ENCODE measurements at regions not wholly inside any gene's neighbourhood (a gene's known extent, or its start where the extent isn't known, plus 50 kb on each side); places are given as distances from the start of the nearest gene placed in this dataset.

DNA sequence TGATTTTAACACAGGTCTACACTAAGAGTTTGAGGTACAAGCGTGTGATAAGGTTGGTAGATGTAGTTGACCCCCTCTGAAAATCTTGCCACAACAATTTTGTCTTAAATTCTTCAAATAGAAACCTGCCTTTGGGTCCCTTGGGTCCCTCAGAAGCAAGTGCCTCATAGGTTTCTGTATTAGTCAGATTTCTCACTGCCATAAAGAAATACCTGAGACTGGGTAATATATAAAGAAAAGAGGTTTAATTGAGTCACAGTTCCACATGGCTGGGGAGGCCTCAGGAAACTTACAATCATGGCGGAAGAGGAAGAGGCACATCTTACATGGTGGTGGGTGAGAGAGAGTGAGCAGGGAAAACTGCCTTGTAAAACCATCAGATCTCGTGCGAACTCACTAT lies 301.2 kb downstream of the MAP2K6 start:
- Histone ChIP-seq H3K36me3 (ENCODE audit: insufficient read depth, low read length) (no peaks in the 10 kb centered on the region), H3K27me3 (ENCODE audit: insufficient read depth, low read length, poor library complexity, severe bottlenecking) (no peaks in the 10 kb centered on the region), H3K9me3 (ENCODE audit: low read length) (no peaks in the 10 kb centered on the region), H3K4me3 (ENCODE audit: low read length) (no peak overlapping the region), H3K27ac (ENCODE audit: low read depth, low read length) (no peak overlapping the region), H3K4me1 (ENCODE audit: insufficient read depth, low read length) (no peaks in the 10 kb centered on the region)
- CTCF ChIA-PET = no interaction called here
- Mint-ChIP-seq H3K9me3 (no peaks in the 10 kb centered on the region), H3K27ac (no peak overlapping the region), H3K4me1 (no peaks in the 10 kb centered on the region), H3K36me3 (no peaks in the 10 kb centered on the region), H3K27me3 (no peaks in the 10 kb centered on the region), H3K4me3 (no peak overlapping the region)
- no peak for DNase-seq
- POLR2A ChIA-PET = no interaction called here

DNA sequence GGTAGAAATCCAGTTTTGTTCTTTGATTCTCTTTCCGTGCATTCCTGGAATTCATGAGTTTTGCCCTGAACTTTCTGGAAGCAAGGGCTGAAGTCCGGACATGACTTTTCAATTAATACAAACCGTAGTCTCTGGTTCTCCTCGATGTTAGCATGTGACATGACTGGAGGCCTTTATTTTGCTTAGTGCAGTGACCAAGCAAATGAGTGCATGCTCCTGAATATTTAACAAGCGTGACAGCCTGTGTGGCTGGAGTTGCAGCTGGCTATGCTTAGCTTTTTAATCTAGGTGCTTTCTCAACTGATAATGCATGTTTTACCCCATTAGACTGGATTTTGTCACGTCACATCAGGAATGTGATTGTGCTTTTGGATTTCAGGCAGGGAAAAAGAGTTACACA lies 302.1 kb downstream of the MAP2K6 start:
- Histone ChIP-seq H3K27ac (ENCODE audit: low read depth, low read length) (no peak overlapping the region), H3K27me3 (ENCODE audit: insufficient read depth, low read length, poor library complexity, severe bottlenecking) (no peaks in the 10 kb centered on the region), H3K4me1 (ENCODE audit: insufficient read depth, low read length) (no peaks in the 10 kb centered on the region), H3K4me3 (ENCODE audit: low read length) (no peak overlapping the region), H3K9me3 (ENCODE audit: low read length) (no peaks in the 10 kb centered on the region), H3K36me3 (ENCODE audit: insufficient read depth, low read length) (no peaks in the 10 kb centered on the region)
- no peak for DNase-seq
- Mint-ChIP-seq H3K36me3 (no peaks in the 10 kb centered on the region), H3K4me3 (no peak overlapping the region), H3K9me3 (no peaks in the 10 kb centered on the region), H3K27me3 (no peaks in the 10 kb centered on the region), H3K27ac (no peak overlapping the region), H3K4me1 (no peaks in the 10 kb centered on the region)
- ChIA-PET CTCF (no interaction called here), POLR2A (no interaction called here)

DNA sequence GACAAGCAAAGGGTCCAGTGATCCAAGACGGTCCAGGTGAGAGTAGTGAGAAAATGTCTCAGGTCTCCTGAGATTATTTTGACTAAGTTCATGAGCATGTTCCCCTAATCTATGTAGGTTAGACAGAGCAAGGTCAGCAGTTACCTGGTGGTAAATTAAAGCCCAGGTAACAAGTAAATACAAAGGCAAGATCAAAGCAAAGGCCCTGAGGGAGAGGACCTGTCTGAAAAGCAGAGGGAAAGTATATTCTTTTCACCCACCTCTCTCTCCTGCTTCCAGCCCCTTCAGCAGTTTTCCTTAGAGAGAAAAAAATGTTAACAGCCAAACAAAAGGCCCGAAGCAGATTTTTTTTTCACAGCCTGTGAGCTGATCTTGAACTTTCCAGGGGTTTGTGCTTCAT lies 302.7 kb downstream of the MAP2K6 start:
- CTCF ChIA-PET = no interaction called here
- Mint-ChIP-seq H3K4me1 (no peaks in the 10 kb centered on the region), H3K36me3 (no peaks in the 10 kb centered on the region)

DNA sequence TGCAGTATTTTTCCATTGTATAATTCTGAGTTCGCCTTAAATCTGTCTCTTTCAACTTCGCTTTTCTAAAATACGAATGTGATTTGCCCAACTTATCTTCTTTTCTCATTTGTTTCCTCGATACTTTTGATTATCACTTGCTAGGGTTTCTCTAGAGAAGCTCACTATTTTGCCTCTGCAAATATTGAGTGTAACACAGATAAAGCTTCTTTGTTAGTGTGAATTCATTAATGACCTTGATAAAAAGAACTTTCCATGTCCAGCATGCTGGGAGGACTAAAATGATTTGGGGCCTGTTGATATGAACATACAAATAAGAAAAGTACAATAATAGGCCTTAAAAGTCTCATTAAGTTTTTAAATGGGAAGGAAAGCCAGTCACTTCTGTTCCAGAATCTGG lies 303.3 kb downstream of the MAP2K6 start:
- no peak overlapping the region for H3K4me3 Mint-ChIP-seq
- ChIA-PET POLR2A (no interaction called here), CTCF (no interaction called here)
- Histone ChIP-seq H3K27ac (ENCODE audit: low read depth, low read length) (no peak overlapping the region), H3K4me3 (ENCODE audit: low read length) (no peak overlapping the region), H3K27me3 (ENCODE audit: insufficient read depth, low read length, poor library complexity, severe bottlenecking) (no peaks in the 10 kb centered on the region), H3K36me3 (ENCODE audit: insufficient read depth, low read length) (no peaks in the 10 kb centered on the region), H3K4me1 (ENCODE audit: insufficient read depth, low read length) (no peaks in the 10 kb centered on the region), H3K9me3 (ENCODE audit: low read length) (no peaks in the 10 kb centered on the region)
- H3K4me1 Mint-ChIP-seq = no peaks in the 10 kb centered on the region
- H3K9me3 Mint-ChIP-seq = no peaks in the 10 kb centered on the region
- no peak overlapping the region for H3K27ac Mint-ChIP-seq
- no peaks in the 10 kb centered on the region for H3K36me3 Mint-ChIP-seq
- H3K27me3 Mint-ChIP-seq = no peaks in the 10 kb centered on the region
- no peak for DNase-seq

More for the DNA sequence above, 302.7 kb downstream of the MAP2K6 start:
- Histone ChIP-seq H3K27me3 (ENCODE audit: insufficient read depth, low read length, poor library complexity, severe bottlenecking) (no peaks in the 10 kb centered on the region), H3K36me3 (ENCODE audit: insufficient read depth, low read length) (no peaks in the 10 kb centered on the region), H3K4me3 (ENCODE audit: low read length) (no peak overlapping the region), H3K27ac (ENCODE audit: low read depth, low read length) (no peak overlapping the region), H3K4me1 (ENCODE audit: insufficient read depth, low read length) (no peaks in the 10 kb centered on the region), H3K9me3 (ENCODE audit: low read length) (no peaks in the 10 kb centered on the region)
- POLR2A ChIA-PET = no interaction called here
- no peaks in the 10 kb centered on the region for H3K27me3 Mint-ChIP-seq
- no peak overlapping the region for H3K4me3 Mint-ChIP-seq
- H3K27ac Mint-ChIP-seq = no peak overlapping the region
- no peaks in the 10 kb centered on the region for H3K9me3 Mint-ChIP-seq
- no peak for DNase-seq

DNA sequence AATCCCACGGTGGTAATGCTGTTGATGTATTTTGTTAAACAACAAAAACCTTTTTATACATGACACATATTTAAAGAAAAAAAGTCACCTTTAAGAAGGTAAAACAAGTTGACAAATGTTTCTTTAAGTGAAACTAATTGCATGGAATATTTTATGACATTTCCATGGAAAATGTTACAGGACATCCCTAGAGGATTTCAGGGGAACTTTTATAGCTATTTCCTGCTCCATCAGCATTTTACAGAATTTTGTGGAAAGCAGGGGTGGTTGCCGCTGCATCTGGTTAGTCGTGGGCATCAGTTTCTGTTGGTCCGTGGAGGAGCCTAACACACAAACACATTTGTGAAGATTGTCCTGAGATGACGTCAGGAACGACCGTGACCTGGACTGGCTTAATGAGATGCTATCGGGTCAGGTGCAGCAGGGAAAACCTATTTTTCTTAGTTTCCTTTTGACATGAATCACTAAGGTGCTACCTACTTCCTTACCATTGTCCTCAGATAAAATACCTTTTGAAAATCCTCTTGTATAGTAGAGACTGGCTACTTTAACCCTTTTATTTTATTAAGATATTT lies 305.1 kb downstream of the MAP2K6 start:
- Mint-ChIP-seq H3K27me3 (no peaks in the 10 kb centered on the region), H3K9me3 (no peaks in the 10 kb centered on the region), H3K27ac (no peak overlapping the region), H3K4me3 (no peak overlapping the region), H3K4me1 (no peaks in the 10 kb centered on the region), H3K36me3 (no peaks in the 10 kb centered on the region)
- POLR2A ChIA-PET = no interaction called here
- Histone ChIP-seq H3K4me3 (ENCODE audit: low read length) (no peak overlapping the region), H3K9me3 (ENCODE audit: low read length) (no peaks in the 10 kb centered on the region), H3K27me3 (ENCODE audit: insufficient read depth, low read length, poor library complexity, severe bottlenecking) (no peaks in the 10 kb centered on the region), H3K4me1 (ENCODE audit: insufficient read depth, low read length) (no peaks in the 10 kb centered on the region), H3K36me3 (ENCODE audit: insufficient read depth, low read length) (no peaks in the 10 kb centered on the region), H3K27ac (ENCODE audit: low read depth, low read length) (no peak overlapping the region)
- DNase-seq = no peak
- CTCF ChIA-PET = no interaction called here

DNA sequence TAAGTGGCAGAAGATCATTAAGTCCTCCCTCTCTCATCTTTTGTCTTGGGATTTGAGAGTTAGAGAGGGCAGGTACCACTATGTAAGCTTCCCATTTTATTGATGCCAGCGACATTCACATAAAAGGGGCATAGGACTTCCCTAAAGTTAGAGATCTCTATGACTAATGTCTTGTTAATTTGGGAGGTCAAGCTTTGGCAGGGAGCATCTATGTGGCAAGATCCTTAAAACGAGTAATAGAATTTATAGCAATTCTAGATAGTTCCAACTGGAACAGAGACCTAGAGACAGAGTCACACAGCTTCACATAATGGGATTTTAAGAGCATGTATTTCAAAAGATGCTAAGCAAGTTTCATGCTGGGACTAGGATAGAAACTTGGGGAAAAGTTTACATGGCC lies 308.0 kb downstream of the MAP2K6 start:
- no peaks in the 10 kb centered on the region for H3K4me1 ChIP-seq (ENCODE audit: insufficient read depth, low read length)
- no peaks in the 10 kb centered on the region for H3K4me1 Mint-ChIP-seq
- H3K4me3 ChIP-seq (ENCODE audit: low read length) = no peak overlapping the region
- no peaks in the 10 kb centered on the region for H3K36me3 Mint-ChIP-seq
- H3K27me3 Mint-ChIP-seq = peaks cover 0 to 3% of the 10 kb centered on the region in 2 donors
- H3K27ac Mint-ChIP-seq = no peak overlapping the region
- H3K9me3 ChIP-seq (ENCODE audit: low read length) = no peaks in the 10 kb centered on the region
- H3K27ac ChIP-seq (ENCODE audit: low read depth, low read length) = no peak overlapping the region
- H3K4me3 Mint-ChIP-seq = no peak overlapping the region
- CTCF ChIA-PET = no interaction called here
- no peaks in the 10 kb centered on the region for H3K9me3 Mint-ChIP-seq
- POLR2A ChIA-PET = no interaction called here
- no peaks in the 10 kb centered on the region for H3K36me3 ChIP-seq (ENCODE audit: insufficient read depth, low read length)
- H3K27me3 ChIP-seq (ENCODE audit: insufficient read depth, low read length, poor library complexity, severe bottlenecking) = no peaks in the 10 kb centered on the region
- no peak for DNase-seq

DNA sequence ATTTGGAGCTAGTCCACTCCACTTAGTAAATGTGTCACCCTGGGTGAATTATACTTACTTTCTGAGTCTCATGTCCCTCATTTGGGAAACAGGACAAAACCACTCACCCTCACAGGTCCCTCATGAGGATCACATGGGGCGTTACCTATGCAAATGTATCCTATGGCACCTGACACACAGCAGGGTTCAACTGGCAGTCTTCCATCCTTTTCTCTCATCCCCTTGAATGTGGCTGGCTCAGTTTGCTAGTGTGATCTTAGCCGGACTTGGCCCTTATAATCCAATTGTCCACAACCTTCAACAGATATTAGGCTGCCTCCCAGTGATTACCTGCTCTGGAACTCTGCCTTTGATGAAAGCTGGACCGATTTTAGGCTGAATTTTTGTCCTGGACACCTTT lies 308.8 kb downstream of the MAP2K6 start:
- ChIA-PET POLR2A (no interaction called here), CTCF (no interaction called here)
- Histone ChIP-seq H3K4me1 (ENCODE audit: insufficient read depth, low read length) (no peaks in the 10 kb centered on the region), H3K9me3 (ENCODE audit: low read length) (no peaks in the 10 kb centered on the region), H3K27me3 (ENCODE audit: insufficient read depth, low read length, poor library complexity, severe bottlenecking) (no peaks in the 10 kb centered on the region), H3K36me3 (ENCODE audit: insufficient read depth, low read length) (no peaks in the 10 kb centered on the region), H3K27ac (ENCODE audit: low read depth, low read length) (no peak overlapping the region), H3K4me3 (ENCODE audit: low read length) (no peak overlapping the region)
- Mint-ChIP-seq H3K27ac (no peak overlapping the region), H3K4me3 (no peak overlapping the region), H3K27me3 (peaks cover 0 to 3% of the 10 kb centered on the region in 2 donors), H3K9me3 (no peaks in the 10 kb centered on the region), H3K36me3 (no peaks in the 10 kb centered on the region), H3K4me1 (no peaks in the 10 kb centered on the region)
- no peak for DNase-seq

DNA sequence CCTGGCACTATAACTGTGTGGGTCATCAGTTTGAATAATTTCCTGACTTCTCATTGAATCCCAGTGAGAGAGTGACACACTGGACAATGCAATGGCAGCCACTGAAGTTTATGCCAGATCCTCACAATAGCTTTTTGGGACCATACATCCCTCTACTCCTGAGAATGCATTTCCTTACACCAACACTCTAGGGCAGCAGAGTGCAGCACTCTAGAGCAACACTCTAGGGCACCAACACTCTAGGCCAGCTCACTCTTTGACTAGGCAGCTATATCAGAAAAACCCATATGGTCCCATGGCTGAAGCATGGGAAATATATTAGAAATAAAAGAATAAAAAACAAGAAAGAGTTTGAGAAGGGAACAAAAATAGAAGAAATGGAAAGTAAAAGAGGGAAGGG lies 309.2 kb downstream of the MAP2K6 start:
- Histone ChIP-seq H3K27ac (ENCODE audit: low read depth, low read length) (no peak overlapping the region), H3K9me3 (ENCODE audit: low read length) (no peaks in the 10 kb centered on the region), H3K4me1 (ENCODE audit: insufficient read depth, low read length) (no peaks in the 10 kb centered on the region), H3K4me3 (ENCODE audit: low read length) (no peak overlapping the region), H3K36me3 (ENCODE audit: insufficient read depth, low read length) (no peaks in the 10 kb centered on the region), H3K27me3 (ENCODE audit: insufficient read depth, low read length, poor library complexity, severe bottlenecking) (no peaks in the 10 kb centered on the region)
- CTCF ChIA-PET = no interaction called here
- Mint-ChIP-seq H3K4me3 (no peak overlapping the region), H3K27ac (no peak overlapping the region), H3K4me1 (no peaks in the 10 kb centered on the region), H3K9me3 (no peaks in the 10 kb centered on the region), H3K36me3 (no peaks in the 10 kb centered on the region), H3K27me3 (peaks cover 0 to 3% of the 10 kb centered on the region in 2 donors)
- POLR2A ChIA-PET = no interaction called here
- no peak for DNase-seq

DNA sequence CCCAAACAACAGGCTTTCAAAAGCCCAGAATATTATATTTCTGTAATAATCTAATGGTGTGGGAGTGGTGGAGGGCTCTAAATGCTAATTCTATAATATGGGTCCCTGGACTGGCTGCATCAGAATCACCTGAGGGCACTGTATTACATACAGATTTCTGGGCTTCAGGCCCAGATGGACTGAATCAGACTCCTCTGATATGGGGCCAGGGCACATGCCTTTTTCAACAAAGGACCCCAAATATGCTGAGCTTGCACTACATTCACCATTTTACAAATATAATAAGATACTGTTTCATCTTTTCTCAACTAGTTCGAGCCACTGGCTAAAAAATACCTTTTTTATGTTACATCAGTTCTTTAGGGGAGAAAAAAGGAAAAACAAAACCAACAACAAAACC lies 309.7 kb downstream of the MAP2K6 start:
- Histone ChIP-seq H3K27ac (ENCODE audit: low read depth, low read length) (no peak overlapping the region), H3K27me3 (ENCODE audit: insufficient read depth, low read length, poor library complexity, severe bottlenecking) (no peaks in the 10 kb centered on the region), H3K4me1 (ENCODE audit: insufficient read depth, low read length) (no peaks in the 10 kb centered on the region), H3K9me3 (ENCODE audit: low read length) (no peaks in the 10 kb centered on the region), H3K36me3 (ENCODE audit: insufficient read depth, low read length) (no peaks in the 10 kb centered on the region), H3K4me3 (ENCODE audit: low read length) (no peak overlapping the region)
- Mint-ChIP-seq H3K27ac (no peak overlapping the region), H3K4me3 (no peak overlapping the region), H3K9me3 (no peaks in the 10 kb centered on the region), H3K27me3 (peaks cover 0 to 3% of the 10 kb centered on the region in 2 donors), H3K36me3 (no peaks in the 10 kb centered on the region), H3K4me1 (no peaks in the 10 kb centered on the region)
- ChIA-PET POLR2A (no interaction called here), CTCF (no interaction called here)
- no peak for DNase-seq
